ENCODE measurements at regions not wholly inside any gene's neighbourhood (a gene's known extent, or its start where the extent isn't known, plus 50 kb on each side); places are given as distances from the start of the nearest gene placed in this dataset.

DNA sequence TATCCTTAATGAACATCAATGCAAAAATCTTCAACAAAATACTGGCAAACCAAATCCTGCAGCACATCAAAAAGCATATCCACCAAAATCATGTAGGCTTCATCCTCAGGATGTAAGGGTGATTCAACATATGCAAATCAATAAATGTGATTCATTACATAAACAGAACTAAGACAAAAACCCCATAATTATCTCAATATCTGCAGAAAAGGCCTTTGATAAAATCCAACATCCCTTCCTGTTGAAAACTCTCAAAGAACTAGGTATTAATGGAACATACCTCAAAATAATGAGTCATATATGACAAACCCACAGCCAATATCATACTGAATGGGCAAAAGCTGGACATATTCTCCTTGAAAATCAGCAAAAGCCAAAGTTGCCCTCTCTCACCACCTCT is 54.6 kb upstream of the DEPDC1 start:
- DNase-seq, result no peak

DNA sequence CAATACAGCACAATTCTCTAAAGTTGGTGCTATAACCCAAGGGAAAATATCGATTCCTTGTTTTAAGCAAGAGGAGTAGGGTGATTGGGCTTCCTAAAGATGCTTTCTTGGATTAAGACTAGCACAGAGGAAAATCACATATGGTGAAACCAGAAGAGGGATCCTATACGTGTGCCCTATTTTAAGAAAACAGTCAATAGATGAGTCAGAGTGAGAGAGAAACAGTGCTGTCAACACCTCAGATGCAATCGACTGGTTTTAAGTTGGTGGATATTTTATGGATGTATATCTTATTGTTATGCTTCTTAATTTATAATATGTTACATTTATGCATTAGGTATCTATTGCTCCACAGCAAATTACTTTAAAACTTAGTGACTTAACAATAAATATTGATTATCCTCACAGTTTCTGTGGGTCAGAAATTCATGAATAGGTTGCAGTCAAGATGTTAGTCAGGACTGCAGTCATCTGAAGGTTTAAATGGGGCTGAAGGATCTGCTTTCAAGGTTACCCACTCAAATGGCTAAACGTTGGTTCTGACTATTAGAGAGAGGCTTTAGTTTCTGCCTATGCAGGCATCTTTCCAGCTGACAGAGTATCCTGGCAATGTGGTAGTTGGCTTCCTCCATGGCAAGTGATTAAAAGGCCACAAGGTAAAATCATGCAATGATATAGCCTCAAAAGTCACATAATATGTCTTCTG is 61.6 kb upstream of the DEPDC1 start:
- DNase-seq, result no peak

DNA sequence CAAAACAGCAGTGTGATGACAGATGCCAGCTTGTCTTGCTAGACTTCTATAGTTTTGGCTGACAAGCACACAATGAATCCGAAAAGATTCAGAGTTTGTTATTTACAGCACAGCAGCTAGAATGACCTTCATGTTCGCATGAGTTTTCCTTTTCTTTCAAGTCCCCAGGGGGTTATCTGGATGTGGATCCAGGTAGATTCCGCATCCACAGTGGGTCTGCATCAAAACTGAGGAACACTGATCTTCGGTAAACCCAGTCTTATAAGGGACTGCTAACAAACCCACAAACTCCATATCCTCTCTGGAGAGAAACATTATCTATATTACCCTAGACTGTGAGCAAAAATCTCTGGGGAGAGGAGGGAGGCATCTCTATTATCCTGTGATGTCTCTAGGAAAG is 69.0 kb upstream of the DEPDC1 start:
- DNase-seq, result no peak

DNA sequence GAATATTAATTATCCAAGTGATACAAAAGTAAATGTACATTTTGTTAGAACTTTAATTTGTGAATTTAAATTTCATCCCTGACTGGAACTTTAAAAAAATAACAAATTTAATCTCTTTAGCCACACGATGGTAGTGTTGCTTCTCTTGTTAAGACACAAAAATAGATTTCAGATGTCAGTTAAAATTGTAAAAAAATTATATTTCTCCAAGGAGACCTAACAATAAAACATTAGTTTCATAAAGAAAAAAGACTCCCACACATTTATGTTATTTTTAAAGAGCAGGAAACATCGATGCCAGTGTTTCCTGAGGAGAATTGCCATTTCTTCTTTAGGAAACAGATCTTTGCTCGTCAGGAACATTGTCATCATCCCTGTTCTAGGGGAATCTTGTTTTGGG is 74.0 kb upstream of the DEPDC1 start:
- no peak for DNase-seq

DNA sequence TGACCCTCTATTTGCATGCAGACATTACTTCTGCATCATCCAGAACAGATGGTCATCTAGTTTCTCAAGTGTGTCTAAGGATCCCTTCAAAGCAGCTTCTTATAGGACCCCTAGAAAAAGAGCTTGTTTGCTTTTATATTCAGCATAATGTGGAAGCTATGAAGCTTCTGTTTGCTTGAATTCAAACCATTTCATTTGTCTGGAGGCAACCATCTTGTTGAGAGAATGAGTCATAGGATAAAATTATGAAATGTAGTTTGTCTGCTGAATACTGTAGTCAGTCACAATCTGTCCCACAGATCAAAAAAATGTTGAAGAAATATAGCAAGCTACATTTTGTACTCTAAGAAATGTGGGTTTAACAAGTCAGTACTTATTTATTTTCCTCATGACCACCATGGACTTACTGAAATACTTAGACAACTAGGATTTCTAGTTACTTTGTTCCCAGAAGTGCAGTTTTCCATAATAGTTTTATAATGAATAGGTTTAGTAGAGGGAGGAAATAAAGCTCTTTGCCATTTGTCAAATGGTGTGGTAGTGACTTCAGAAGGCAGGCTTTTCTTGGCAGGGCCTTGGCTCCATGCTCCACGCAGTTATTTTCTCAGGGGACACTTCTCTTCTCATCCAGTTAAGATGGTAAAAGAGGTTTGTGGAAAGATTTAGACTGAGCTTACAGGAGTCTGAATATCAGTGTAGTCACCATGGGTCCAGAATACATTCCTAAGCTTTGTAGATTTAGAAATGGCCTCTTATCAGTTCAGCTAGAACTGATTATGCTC is 74.8 kb upstream of the DEPDC1 start:
- DNase-seq, result no peak

DNA sequence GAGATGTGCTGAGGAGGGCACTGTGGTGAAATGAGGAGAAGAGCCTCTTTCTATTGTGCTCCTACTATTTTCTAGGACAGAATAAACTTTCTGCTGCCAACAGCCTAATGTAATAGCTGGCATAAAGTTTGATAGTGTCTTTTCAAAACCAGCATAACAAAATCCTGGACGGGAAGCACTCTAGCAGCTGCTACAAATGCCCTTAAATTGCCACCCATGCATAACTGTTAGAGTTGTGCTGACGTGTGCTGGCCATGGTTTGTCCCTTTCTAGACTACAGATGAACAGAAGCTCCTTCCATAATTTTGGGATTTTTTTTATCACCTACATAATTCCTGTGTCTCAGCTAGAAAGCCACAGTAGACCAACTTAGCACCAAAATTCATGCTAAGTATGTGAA is 88.5 kb upstream of the DEPDC1 start:
- no peak for DNase-seq

DNA sequence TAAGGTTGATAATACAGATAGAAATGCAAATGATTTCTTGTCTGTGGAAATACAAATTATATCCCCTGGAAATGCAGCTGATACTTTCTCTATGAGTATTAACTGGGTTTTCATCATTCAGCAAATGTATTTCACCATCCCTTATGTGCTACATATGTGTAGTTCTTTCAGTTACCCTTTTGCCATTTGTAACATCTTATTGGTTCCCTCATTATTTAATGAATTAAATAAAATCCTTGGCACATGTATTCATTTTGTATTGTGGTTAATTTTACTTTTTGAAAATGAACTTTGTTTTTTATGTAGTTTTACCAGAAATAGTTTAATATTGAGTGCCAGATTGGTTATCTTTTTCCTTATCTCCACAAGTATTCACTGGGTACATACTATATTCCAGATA is 89.9 kb upstream of the DEPDC1 start:
- no peak for DNase-seq

DNA sequence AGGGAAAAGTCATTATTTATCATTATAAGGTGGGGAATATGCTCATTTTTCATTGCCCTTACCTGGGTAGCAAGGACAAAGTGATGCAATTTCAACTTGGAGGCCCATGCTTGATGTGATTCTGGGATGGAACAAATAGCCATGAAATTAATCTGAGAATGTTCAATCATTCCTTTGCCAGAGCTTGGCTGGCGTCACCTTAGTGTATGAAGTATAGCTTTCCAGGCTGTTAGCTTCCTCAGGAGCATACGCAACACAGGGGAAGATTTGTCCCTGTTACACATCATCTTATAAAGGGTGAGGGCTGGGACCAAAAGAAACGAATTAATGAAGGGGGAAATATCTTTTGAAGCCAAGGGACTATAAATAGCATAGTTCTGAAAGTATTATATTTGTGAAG is 91.4 kb upstream of the DEPDC1 start:
- DNase-seq, result no peak

DNA sequence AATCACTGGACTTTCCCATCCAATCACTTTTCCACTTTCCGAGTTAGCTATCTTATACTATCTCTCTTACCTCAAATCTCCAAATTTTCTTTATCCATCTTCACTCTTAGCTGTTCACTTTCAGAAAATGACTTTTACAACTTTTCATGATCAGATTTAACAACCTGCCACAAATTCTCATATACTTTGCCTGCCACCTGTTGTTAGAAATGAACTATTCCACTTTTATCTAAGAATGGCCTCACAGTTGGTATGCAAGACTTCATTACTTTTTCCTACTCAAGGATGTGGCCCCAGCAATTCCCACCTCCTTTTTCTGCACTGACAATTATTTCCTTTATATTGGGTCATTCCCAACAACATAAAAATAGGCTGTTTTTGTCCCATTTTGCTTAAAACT is 93.6 kb upstream of the DEPDC1 start:
- DNase-seq, result no peak

DNA sequence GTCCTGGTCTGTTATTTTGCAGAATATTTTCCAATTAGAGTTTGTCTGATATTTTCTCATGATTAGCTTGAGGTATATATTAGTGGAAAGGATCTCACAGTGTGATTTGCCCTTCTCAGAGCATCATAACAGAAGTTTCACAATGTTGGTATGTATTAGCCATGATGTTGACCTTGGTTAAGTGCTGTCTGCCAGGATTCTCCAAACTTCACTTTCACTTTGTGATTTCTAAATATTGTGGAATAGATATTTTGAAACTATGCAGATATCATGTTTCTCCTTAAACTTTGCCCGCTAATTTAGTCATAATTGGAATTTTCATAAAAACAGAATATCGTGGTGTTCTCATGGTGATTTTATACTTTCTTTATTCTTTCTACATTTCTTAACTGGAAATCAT is 98.0 kb upstream of the DEPDC1 start:
- no peak for DNase-seq

DNA sequence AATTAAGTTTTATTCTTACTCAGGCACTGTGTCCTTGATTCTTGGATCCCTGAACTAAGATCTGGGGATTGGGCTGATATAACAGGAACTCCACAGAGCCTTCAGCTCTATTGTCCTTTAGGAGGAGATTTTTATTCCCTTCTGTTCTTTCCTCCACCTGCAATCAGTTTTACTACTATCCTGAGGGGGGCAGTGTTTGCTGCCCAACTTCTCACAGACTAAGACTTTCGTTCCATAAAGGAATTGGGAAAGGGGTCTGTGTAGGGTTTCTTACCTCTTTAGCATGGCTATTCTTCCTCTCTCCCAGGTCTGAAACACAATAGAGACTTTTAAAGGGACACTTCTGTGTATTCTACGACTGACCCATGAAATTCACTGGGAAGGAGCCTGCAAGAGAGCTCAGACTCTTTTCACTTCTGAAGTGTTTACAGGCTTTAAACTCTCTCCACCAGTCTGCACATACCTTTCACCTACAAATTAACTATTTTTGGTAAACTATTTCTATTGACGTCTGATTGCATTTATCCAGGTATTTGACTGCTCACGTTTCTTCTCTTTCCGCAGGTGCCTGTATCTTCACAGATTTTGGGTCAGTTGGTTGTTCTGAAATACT is 103.3 kb upstream of the DEPDC1 start:
- DNase-seq, result no peak

DNA sequence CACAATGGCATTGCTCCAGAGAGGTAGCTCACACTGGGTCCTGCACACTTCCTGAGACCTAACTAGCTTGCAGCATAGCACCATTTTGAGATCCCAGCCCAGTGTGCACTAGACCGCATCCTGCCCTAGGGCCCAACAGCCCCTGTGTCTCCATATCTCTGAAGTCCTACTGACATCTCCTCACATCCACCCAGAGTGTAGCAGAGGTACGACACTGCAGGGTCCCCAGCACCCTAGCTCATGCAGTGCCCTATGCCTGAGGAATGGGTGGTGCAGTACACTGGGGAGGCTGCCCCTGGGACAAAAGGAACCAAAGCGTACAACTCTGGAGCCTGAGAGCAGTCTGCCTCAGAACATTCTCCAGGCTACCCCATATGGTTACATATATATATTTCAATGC is 111.4 kb upstream of the DEPDC1 start:
- no peak for DNase-seq

DNA sequence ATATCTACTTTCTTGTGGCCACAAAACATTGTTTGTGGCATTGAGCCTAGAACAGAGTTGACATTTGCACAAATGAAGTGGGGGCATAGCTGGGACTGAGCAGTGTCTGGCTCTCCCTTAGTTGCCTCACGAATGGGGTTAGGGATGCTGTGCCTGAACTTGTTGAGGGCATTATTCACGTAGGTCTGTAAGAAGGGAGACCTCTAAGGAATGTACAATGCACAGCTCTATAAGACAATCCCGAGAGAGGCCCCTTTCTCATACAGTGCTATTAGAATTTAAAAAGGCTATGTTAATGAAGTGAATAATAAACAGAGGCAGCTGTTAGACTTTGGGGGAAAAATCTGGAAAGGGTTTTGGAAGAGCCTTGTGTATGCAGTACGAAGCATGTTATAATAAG is 118.4 kb upstream of the DEPDC1 start:
- no peak for DNase-seq

DNA sequence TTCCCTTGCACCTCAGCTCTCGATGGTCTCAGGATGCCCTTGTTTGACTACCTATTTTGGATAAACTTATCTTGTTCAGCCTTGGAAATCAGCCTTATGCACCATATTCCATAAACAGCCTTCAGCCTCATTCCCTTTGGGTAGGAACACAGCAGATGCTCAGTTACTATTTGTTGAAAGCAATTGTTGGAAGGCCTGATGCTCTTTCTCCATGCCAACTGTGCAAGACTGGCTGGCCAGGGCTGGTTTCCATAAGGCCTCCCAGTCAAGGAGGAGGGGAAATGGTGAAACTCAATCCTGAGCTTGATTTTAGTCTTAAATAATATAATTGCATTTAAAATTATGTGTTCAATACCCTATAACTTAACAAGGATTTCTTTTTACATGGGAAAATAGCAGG is 121.1 kb upstream of the DEPDC1 start:
- no peak for DNase-seq

DNA sequence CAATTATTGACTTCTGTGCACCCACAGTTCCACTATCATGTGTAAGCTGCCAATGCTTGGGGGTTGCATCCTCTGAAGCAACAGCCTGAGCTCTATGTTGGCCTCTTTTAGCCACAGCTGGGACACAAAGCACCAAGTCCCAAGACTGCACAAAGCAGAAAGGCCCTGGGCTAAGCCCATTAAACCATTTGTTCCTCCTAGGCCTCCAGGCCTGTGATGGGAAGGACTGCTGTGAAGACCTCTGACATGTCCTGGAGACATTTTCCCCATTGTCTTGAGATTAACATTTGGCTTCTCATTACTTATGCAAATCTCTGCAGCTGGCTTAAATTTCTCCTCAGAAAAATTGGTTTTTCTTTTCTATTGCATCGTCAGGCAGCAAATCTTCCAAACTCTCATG is 123.7 kb upstream of the DEPDC1 start:
- DNase-seq, result no peak

DNA sequence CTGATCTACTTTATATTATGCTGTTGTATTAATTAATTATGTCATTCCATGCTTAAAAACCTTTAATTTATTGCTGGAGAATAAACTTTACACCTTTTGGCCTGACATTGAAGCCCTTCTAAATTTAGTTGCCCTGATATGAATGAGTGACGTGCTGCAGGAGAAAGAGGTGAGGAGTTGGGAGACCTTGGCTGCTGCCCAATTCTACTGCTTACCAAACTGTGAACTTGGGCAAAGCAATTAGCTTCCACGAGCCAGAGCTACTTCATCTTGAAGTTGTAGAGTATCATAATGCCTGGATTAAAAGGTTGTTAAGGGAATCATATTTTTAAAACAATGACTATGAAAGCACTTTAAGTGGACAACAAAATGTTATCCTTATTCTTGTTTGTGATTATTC is 126.8 kb upstream of the DEPDC1 start:
- DNase-seq, result no peak

DNA sequence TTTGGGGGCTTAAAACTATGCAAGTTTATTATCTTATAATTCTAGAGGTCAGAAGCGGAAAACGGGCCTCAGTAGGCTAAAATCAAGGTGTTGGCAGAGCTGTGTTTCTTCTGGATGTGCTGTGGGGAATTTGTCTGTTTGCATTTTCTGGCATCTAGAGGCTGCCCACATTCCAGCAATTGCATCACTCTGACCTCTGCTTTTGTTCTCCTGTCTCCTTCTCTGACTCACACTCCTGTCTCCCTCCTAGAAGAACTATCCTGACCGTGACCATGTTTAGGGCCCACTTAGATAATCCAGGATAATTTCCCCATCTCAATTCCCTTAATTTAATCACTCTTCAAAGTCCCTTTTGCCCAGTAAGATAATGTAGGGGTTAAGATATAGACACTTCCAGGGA is 127.4 kb upstream of the DEPDC1 start:
- no peak for DNase-seq

DNA sequence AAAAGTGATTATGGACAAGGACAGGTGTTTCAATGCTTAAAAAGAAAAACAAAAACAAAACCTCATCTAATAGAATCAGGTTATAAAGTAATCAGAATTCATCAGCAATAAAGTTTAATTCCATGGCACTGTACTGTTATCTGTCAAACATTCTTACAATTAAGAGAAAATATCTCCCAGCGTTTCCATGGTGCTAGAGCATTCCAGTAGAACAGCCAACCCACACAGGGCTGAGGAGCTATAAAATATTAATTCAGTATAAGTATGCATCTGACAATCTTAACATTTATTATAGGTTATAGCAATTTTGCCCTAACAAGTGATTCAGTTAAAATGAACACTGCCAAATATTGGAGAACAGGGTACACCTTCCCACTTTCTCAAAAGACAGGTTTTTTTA is 128.7 kb upstream of the DEPDC1 start:
- no peak for DNase-seq

DNA sequence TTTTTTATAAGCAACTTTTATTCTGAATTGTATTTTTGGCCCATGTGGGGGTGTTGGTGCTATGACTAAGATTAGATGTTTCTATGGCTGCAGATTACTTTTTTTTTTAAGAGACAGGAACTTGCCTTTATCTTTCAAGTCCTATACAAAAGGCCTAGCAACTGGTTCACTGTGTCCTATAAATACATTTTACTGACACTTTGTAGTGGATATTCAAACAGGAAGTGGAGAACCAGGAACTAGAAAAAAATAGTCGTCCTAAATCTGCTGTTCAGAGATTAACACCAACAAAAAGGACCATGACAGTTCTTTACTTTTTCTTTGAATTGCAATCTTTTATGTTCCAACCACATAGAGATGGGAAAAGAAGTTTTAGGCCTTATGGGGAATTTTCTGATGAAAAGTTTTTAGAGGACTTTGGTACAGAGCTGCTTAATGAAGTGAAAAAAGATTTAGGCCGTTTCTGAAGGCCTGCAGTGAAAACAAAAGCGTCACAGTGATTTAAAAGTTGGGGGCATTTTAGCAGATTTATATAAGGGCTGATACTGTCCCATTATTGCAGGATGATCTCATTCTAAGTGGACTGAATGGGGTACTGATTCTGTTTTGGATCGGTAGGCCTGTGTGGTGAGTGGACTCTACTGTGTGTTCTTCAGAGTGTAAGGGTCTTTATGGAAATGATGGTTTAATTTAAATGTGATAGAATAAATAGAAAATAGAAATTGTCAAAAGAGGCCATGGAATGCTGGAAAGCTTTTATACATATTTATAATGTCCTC is 136.4 kb upstream of the DEPDC1 start:
- no peak for DNase-seq

DNA sequence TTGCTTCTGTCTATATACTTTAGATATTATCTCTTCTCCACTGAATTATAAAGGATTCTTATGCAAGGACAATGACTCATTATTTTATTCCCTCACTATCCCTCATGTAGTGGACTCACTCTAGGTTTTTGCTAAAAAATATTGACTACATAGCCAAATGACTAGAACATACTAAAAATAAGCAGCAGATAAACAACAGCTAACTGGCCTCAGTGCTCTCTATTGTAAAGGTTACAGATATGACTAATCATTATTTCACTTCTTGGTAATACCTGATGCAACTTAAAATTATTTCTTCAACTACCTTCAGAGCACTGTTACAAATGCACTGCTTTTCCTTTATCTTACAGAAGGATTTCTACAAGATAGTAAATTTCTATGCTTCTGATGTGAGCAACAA is 147.6 kb upstream of the DEPDC1 start:
- DNase-seq, result no peak

DNA sequence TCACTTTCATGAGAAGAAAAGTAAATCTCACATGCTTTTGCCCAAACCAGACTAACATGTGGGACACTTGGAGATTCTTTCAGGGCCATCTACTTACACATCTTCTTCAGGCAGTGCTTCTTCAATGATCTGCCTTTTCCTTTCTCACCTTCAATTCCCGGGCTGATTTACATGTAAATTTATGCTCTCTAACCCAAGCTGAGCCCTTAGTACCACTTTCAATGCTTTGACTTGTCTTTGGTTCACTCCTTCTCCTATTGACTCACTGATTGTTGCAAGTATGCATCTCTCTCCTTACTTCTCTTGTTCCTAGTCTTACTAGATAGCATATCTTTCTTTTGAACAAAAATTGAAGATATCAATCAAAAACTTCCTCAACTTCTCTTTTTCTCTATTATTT is 154.2 kb upstream of the DEPDC1 start:
- DNase-seq, result no peak

DNA sequence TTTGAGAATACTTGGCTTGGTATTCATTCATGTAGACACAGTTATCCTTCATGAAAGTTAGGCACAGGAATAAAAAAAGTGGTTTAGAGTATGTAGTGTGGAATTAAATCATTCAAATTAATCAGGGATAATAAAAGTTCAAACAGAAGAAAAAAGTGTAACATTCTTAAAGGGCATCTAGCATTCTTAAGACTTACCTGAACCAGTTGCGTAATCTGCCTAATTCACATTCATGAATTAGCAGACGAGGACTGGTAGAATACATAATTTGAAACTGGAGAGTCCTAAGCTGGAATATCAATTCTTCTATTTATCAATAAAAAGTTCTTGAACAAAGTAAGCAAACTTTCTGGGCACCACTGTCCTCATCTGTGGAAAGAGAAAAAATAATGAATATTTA is 157.0 kb upstream of the DEPDC1 start:
- no peak for DNase-seq

DNA sequence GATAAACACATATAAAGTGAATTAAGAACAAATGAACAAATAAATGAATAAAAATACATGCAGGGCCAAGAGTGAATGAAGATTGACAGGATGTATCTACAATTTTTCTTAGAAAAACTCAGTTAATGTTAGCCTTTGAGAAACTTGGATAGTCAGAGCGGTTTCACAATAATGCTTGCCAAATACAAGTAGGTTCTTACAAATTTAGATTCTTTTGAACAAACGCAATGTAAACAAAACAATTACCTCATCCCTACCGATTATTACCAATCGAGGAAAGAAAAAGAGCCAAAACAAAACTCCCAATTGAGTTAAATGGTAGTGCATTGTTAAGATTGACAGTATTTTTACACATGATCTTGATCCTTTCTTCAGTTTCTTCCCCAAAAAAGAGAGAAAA is 176.9 kb upstream of the DEPDC1 start:
- no peak for DNase-seq

DNA sequence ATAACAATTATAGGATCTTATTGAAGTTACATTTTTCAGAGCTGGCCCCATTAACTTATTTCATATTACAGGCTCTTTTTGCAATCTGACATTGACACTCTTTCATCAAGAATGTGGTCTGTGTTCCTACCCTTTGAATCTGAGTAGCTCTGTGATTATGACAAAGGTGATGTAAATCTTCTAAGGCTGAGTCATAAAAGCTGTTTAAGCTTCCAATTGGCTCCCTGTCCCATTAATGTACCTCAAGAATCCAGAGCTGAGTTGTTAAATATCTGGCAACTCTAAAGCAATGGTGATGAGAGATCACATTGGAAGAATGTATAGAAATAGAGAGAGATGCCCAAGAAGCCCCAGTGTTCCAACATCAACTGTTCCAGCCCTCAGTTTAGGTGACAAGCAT is 178.5 kb upstream of the DEPDC1 start:
- DNase-seq, result no peak
